GM21447 (cell line): ENCODE measurements at regions not wholly inside any gene's neighbourhood (a gene's known extent, or its start where the extent isn't known, plus 50 kb on each side); places are given as distances from the start of the nearest gene placed in this dataset.

Experiments used
- ATAC-seq: cut with Tn5 transposase; IDR thresholded peaks from one replicate; pipeline ENCODE4 v1.9.1; 2021; ENCODE audit not compliant: unreplicated experiment

- ATAC-seq: no peak
Measured at GRCh38 chrX:149992918-149993317, 54.6 kb upstream of the EOLA2 start.

DNA sequence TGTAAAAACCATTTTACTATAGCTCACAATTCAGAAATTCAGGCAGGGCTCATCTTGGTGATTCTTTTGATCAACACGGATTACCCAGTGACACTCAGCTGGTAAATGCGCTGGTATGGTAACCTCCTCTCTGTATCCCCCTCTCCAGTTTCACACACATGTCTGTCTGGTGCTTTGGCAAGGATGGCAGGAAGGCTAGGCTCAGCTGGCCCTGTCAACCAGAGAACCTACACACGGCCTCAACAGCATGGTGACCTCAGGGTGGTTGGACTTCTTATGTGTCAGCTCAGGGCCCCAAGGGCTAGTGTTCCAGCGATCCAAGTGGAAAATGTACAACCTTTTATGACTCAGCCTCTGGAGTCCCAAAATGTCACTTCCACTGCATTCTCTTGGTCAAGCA is 55.7 kb upstream of the EOLA2 start:
- ATAC-seq: no peak

GRCh38 chrX:149996515-149996914 is 58.2 kb upstream of the EOLA2 start:
- no peak for ATAC-seq

DNA sequence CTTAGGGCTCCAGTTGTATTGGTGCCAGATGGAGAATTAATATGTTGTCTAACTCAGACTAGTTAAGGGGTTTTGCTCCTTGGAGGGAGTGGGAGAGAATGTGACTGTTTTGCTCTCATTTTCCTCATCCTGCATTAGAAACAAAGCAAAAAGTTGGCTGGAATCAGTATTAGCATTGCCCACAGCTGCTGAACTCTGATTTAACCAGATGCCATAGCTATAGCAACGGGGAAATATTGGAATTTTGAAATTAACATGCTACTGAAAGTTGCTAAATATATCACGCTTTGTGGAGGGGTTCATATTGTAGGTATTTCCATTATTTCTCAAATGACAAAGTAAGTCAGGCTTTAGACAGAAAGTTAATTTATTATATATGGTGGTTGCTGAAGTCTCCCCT is 66.7 kb upstream of the EOLA2 start:
- no peak for ATAC-seq

DNA sequence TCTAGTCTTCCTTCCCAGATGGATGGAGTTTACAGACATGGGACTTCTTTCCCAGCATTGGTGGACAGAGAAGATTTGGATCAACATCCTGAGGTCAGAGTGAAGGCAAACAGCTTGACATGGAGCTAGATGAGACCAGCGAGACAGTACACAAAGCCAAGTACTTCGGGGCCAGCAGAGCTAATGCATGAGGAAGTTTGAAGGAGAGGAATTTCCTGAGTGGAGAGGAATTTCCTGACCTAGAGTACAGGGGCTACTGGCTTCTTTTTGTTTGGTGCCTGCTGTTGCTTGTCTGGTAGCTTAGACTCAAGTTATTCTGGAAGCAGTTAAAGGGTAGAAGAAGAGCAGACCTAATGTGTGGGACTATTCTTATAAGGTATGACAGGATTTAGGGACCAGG is 69.1 kb upstream of the EOLA2 start:
- ATAC-seq: no peak

- ATAC-seq: no peak
Measured at GRCh38 chrX:150012647-150013381, 74.5 kb upstream of the EOLA2 start.

- no peak for ATAC-seq
Measured at GRCh38 chrX:150014525-150014924, 76.2 kb upstream of the EOLA2 start.

DNA sequence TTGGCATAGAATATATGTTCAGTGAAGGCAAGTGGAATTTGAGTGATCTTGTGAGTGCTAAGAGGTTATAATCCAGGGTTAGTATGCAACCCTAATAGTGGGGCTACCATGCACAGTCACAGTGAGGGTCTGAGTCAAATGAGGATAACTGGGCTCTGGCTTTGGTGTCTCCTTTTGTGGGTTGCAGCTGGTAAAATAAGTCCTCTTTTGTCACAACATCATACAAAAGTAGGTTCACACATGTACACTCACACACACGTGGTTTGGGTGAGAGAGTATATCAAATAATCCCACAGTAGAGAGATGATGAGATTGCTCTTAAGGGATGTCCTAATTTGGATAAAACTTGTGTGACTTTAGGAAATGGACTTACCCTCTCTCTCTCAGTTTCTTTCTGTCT is 79.6 kb upstream of the EOLA2 start:
- ATAC-seq: no peak

- ATAC-seq: no peak
Measured at GRCh38 chrX:150018931-150019361, 80.7 kb upstream of the EOLA2 start.

DNA sequence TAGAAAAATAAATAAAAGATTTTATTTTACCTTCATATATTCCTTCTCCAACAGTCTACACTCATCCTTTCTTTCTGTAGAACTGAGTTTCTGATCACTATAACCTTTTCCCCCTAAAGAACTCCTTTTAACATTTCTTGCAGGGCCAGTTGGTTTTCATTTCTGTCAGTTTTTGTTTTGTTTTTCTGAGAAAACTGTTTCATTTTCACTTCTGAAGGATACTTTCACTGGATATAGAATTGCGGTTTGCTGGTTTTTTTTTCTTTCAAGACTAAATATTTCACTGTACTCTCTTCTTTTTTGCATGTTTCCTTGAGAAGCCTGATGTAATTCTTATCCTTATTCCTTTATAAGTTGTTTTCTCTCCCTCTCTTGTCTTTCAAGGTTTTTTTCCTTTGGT is 90.4 kb upstream of the EOLA2 start:
- no peak for ATAC-seq

GRCh38 chrX:150032742-150033141 is 94.5 kb upstream of the EOLA2 start:
- ATAC-seq: no peak

GRCh38 chrX:150034788-150035187 is 96.5 kb upstream of the EOLA2 start:
- no peak for ATAC-seq

GRCh38 chrX:150035531-150035930 is 97.2 kb upstream of the EOLA2 start:
- ATAC-seq: no peak

DNA sequence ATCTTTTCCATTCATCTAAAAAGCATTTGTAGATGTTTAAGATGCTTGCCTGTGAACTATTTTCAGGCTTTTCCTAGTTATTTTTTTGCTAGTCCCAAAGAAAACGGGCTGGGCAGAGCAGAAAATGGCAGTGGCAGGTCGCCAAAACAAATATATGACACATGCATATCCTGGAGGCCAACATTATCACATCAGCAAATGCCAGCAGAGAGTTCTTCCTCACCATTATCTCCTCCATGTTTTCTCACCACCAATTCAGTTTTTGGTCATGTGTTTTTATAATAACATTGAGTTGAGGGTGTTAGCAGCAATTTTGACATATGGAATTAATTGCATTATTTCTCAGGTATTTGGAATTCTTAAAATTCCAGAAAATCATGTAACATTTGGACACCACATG is 97.9 kb upstream of the EOLA2 start:
- no peak for ATAC-seq

- no peak for ATAC-seq
Measured at GRCh38 chrX:150036641-150037040, 98.3 kb upstream of the EOLA2 start.

DNA sequence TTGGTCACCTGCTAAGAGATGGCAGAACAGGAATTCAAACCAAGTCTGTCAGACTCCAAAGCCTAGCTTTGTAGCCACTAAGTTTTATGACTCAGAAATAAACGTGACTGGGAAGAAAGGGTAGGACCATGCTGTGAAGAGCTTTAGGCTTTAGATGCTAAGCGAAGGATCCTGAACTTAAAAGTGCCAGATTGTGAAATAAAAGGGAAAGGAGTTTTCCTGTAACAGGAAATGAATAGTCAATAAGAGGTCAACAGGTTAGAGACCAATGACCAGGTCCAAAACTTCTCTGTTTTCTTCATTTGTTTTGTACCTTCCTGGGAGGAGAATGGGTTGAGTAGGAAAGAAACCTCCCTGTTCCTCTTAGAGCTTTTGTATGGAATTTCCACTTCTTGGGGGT is 98.8 kb upstream of the EOLA2 start:
- ATAC-seq: no peak

GRCh38 chrX:150038315-150038714 is 100.0 kb upstream of the EOLA2 start:
- ATAC-seq: no peak

DNA sequence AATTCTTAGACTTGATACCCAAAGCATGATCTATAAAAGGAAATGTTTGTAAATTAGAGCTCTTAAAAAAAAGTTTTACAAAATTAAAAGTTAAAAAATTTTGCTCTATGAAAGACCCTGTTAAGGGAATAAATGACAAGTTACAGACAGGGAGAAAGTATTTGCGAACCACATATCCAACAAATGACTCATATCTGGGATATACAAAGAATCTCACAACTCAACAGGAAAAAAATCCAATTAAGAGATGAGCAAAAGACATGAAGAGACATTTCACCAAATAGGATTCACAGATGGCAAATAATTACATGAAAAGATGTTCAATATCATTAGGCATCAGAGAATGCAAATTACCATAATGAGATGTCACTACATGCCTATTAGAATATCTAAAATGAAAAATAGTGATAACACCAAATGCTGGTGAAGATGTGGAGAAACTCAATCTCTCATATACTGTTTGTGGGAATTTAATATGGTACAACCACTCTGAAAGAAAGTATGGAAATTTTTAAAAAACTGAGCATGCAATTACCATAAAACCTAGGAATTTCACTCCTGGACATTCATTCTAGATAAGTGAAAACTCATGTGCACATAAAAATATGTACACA is 100.8 kb upstream of the EOLA2 start:
- no peak for ATAC-seq

- ATAC-seq: no peak
Measured at GRCh38 chrX:150041208-150041607, 102.9 kb upstream of the EOLA2 start.

DNA sequence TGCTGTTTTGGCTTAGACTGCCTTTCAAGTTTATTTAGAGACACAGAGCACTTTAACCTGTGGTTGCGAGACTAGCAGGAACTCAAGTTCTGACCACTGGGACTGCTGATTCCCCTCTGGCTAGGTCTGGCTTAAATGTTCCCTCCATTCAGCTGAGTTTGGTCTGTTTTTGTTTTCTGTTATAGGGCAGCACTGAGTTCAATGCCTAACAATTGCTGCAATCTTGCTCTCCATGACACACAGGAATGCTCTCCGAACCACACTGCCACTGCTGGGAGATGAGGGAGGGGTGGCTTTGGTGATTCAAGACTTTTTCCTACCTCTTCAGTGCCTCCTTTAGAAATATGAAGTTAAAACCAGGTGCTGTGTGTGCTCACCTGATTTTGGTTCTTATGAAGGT is 106.3 kb upstream of the EOLA2 start:
- no peak for ATAC-seq

- no peak for ATAC-seq
Measured at GRCh38 chrX:150047818-150048217, 109.5 kb upstream of the EOLA2 start.

GRCh38 chrX:150049647-150050046 is 111.4 kb upstream of the EOLA2 start:
- ATAC-seq: no peak

- ATAC-seq: no peak
Measured at GRCh38 chrX:150050387-150050786, 112.1 kb upstream of the EOLA2 start.
